Erythroblast (primary cell): ENCODE measurements at regions not wholly inside any gene's neighbourhood (a gene's known extent, or its start where the extent isn't known, plus 50 kb on each side); places are given as distances from the start of the nearest gene placed in this dataset.

ENCODE experiments used
- GATA1 ChIP-seq: IDR thresholded peaks from 2 replicates; pipeline ENCODE4 v1.6.1; 2011; ENCODE audit warnings: low read depth, mild to moderate bottlenecking, control low read depth, low read length, moderate library complexity
- POLR2A ChIP-seq: IDR thresholded peaks from 2 replicates; pipeline ENCODE4 v1.6.1; 2011; ENCODE audit warnings: mild to moderate bottlenecking, low read length

GRCh38 chr2:126825316-126825715 lies 73.4 kb upstream of the TEX51 start:
- TF ChIP-seq POLR2A (no peak), GATA1 (no peak)
